Hepatocyte (in vitro differentiated cells): ENCODE measurements at regions not wholly inside any gene's neighbourhood (a gene's known extent, or its start where the extent isn't known, plus 50 kb on each side); places are given as distances from the start of the nearest gene placed in this dataset.

ENCODE experiments used
- DNase-seq: peaks from one replicate; pipeline ENCODE4 v3.0.0-alpha.2; 2016; ENCODE audit warnings: low spot score
- H2AFZ ChIP-seq: fragments of 200-600 bp; sonication (generic); 2 replicates; pipeline ENCODE4 v1.6.0; 2016; ENCODE audit warnings: antibody characterized with exemption, mild to moderate bottlenecking
- H3K27ac ChIP-seq: fragments of 200-600 bp; sonication (generic); 2 replicates; pipeline ENCODE4 v1.5.1; 2016; ENCODE audit warnings: mild to moderate bottlenecking
- H3K27me3 ChIP-seq: fragments of 200-600 bp; sonication (generic); 2 replicates; pipeline ENCODE4 v1.6.1; 2016
- H3K36me3 ChIP-seq: fragments of 200-600 bp; sonication (generic); replicated peaks from 2 replicates; pipeline ENCODE4 v1.5.1; 2016; ENCODE audit warnings: low read depth; ENCODE audit not compliant: insufficient read depth
- H3K4me1 ChIP-seq: fragments of 200-600 bp; sonication (generic); 2 replicates; pipeline ENCODE4 v1.5.1; 2016; ENCODE audit warnings: mild to moderate bottlenecking, moderate library complexity; ENCODE audit not compliant: insufficient read depth
- H3K4me2 ChIP-seq: fragments of 200-600 bp; sonication (generic); 2 replicates; pipeline ENCODE4 v1.6.0; 2016
- H3K4me3 ChIP-seq: fragments of 200-600 bp; sonication (generic); 2 replicates; pipeline ENCODE4 v1.5.1; 2016; ENCODE audit warnings: mild to moderate bottlenecking
- H3K79me2 ChIP-seq: fragments of 200-600 bp; sonication (generic); 2 replicates; pipeline ENCODE4 v1.6.0; 2017; ENCODE audit warnings: mild to moderate bottlenecking
- H3K9me2 ChIP-seq: fragments of 200-600 bp; sonication (generic); replicated peaks from 2 replicates; pipeline ENCODE4 v1.6.0; 2017; ENCODE audit warnings: mild to moderate bottlenecking; ENCODE audit not compliant: insufficient read depth
- H3K9me3 ChIP-seq: fragments of 200-600 bp; sonication (generic); 2 replicates; pipeline ENCODE4 v1.5.1; 2016; ENCODE audit warnings: low read depth, mild to moderate bottlenecking
- H4K20me1 ChIP-seq: fragments of 200-600 bp; sonication (generic); 2 replicates; pipeline ENCODE4 v1.6.0; 2016; ENCODE audit warnings: mild to moderate bottlenecking; ENCODE audit not compliant: insufficient read depth, poor library complexity, severe bottlenecking
- EZH2 ChIP-seq: fragments of 200-600 bp; sonication (generic); IDR thresholded peaks from 2 replicates; pipeline ENCODE4 v1.6.1; 2016; ENCODE audit warnings: antibody characterized with exemption, mild to moderate bottlenecking, borderline replicate concordance
- EZH2phosphoT487 ChIP-seq: fragments of 200-600 bp; sonication (generic); IDR thresholded peaks from one replicate; pipeline ENCODE4 v1.6.1; 2018; ENCODE audit warnings: antibody characterized with exemption, mild to moderate bottlenecking, low read depth, moderate library complexity; ENCODE audit not compliant: unreplicated experiment, severe bottlenecking
- WGBS: methylation state at CpG from one replicate; pipeline ENCODE4 v1.1.6; 2016; ENCODE audit warnings: low lambda C conversion rate; ENCODE audit errors: missing lambda C conversion rate; 5-methylcytosine and 5-hydroxymethylcytosine counted together
- TF ChIP-seq, protein P1 (sequence below): fragments of 200-600 bp; sonication (generic); IDR thresholded peaks from 2 replicates; pipeline ENCODE4 v1.5.1; 2016; ENCODE audit warnings: antibody characterized with exemption, mild to moderate bottlenecking; ENCODE audit not compliant: poor library complexity

DNA sequence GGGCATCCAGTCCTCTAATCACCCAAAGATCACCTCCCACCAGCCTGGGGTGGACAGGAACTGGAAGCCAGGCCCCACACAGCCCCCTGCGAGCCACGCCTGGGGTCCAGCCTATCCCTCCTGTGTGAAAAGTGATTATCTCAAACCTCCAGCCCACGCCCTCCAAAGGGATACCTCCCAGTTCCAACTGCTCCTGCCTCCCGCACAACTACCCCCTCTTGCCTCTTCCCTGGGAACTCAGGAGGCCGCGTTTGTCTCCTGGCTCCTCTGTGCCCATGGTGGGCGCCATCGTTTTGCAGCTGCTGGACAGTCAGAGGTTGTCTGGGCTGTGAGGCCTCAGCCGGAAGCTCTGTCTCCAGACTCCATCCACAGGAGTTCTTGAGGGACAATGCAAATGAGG, 305.9 kb downstream of the AJAP1 start:
- no peaks in the 10 kb centered on the region for H3K27me3 ChIP-seq
- H3K36me3 ChIP-seq, result no peaks in the 10 kb centered on the region
- TF ChIP-seq EZH2, result no peak
- TF ChIP-seq EZH2phosphoT487, result no peak
- TF ChIP-seq, protein P1, sequence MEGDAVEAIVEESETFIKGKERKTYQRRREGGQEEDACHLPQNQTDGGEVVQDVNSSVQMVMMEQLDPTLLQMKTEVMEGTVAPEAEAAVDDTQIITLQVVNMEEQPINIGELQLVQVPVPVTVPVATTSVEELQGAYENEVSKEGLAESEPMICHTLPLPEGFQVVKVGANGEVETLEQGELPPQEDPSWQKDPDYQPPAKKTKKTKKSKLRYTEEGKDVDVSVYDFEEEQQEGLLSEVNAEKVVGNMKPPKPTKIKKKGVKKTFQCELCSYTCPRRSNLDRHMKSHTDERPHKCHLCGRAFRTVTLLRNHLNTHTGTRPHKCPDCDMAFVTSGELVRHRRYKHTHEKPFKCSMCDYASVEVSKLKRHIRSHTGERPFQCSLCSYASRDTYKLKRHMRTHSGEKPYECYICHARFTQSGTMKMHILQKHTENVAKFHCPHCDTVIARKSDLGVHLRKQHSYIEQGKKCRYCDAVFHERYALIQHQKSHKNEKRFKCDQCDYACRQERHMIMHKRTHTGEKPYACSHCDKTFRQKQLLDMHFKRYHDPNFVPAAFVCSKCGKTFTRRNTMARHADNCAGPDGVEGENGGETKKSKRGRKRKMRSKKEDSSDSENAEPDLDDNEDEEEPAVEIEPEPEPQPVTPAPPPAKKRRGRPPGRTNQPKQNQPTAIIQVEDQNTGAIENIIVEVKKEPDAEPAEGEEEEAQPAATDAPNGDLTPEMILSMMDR, result no peak
- H3K4me1 ChIP-seq, result no peaks in the 10 kb centered on the region
- no peak overlapping the region for H3K27ac ChIP-seq
- H3K9me3 ChIP-seq, result no peaks in the 10 kb centered on the region
- H3K4me3 ChIP-seq, result no peak overlapping the region
- H2AFZ ChIP-seq, result no peak overlapping the region
- no peak for DNase-seq
- no peaks in the 10 kb centered on the region for H3K9me2 ChIP-seq
- no peaks in the 10 kb centered on the region for H4K20me1 ChIP-seq
- H3K4me2 ChIP-seq, result no peak overlapping the region
- WGBS, result 90% methylated on average over 9 of the region's 9 CpGs
- H3K79me2 ChIP-seq, result no peaks in the 10 kb centered on the region

DNA sequence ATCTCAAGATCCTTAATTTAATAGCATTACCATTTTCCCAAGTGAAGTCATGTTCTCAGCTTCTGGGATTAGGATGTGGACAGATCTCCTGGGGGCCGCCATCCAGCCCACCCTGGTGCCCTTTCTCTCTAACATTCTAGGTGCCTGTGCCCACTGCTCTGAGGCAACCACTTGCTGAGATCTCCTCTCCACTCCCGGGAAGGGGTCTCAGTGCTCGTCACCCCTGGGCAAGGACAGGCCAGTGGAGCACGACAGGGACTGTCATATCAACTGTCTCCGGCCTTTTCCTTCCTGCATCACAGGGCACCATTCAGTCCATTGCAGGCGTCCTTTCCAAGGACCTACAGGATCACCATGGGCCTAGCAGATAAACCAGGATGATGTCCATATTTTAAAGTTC, 304.8 kb downstream of the AJAP1 start:
- Histone ChIP-seq H3K4me3 (no peak overlapping the region), H2AFZ (no peak overlapping the region), H3K79me2 (no peaks in the 10 kb centered on the region), H4K20me1 (no peaks in the 10 kb centered on the region), H3K9me2 (no peaks in the 10 kb centered on the region), H3K36me3 (no peaks in the 10 kb centered on the region), H3K27me3 (no peaks in the 10 kb centered on the region), H3K9me3 (no peaks in the 10 kb centered on the region), H3K4me2 (no peak overlapping the region), H3K27ac (no peak overlapping the region), H3K4me1 (no peaks in the 10 kb centered on the region)
- TF ChIP-seq, protein P1, result no peak
- no peak for TF ChIP-seq EZH2
- 94% methylated on average over 6 of the region's 6 CpGs for WGBS
- no peak for DNase-seq

DNA sequence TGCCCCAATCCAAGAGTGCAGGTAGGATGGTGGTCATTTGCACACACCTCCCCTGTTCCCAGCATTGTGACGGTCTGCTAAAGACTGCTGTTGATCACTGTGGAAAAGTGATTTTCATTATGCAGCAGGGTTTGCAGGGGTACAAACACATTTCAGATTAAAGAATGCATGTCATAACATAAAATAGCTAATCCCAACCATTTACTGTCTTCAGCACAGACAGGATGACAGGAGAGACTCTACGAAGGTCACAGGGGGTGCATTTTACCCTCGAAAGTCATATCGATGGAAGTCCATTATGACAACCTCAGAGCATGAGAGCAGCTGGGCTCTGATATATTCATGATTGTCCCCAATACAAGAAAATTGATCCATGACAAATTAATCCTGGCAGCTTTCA, 302.6 kb downstream of the AJAP1 start:
- 89% methylated on average over 4 of the region's 4 CpGs for WGBS
- no peak overlapping the region for H3K4me2 ChIP-seq
- H3K4me3 ChIP-seq, result no peak overlapping the region
- H3K36me3 ChIP-seq, result no peaks in the 10 kb centered on the region
- no peak for TF ChIP-seq EZH2
- TF ChIP-seq EZH2phosphoT487, result no peak
- TF ChIP-seq, protein P1, result no peak
- DNase-seq, result no peak
- no peaks in the 10 kb centered on the region for H3K9me3 ChIP-seq
- no peaks in the 10 kb centered on the region for H3K9me2 ChIP-seq
- no peak overlapping the region for H2AFZ ChIP-seq
- H4K20me1 ChIP-seq, result no peaks in the 10 kb centered on the region
- no peak overlapping the region for H3K27ac ChIP-seq
- no peaks in the 10 kb centered on the region for H3K79me2 ChIP-seq
- H3K4me1 ChIP-seq, result no peaks in the 10 kb centered on the region
- no peaks in the 10 kb centered on the region for H3K27me3 ChIP-seq

DNA sequence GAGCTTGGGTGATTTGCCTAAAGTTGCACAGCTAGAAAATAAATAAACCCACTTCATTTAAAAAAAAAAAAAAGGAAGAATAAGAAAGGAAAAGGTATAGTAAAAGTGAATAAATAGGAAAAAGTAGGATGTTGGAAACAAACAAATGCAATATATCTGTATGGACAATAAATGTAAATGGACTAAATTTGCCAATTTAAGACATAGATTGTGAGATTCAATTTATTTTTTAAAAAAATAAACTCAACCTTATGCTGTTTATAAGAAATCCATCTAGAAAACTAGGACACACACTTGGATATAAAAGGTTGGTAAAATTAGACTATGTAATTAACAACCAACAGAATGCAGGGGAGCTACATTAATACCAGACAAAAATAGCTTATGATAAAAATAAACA, 300.0 kb downstream of the AJAP1 start:
- Histone ChIP-seq H3K9me2 (no peaks in the 10 kb centered on the region), H2AFZ (no peak overlapping the region), H3K9me3 (no peaks in the 10 kb centered on the region), H4K20me1 (no peaks in the 10 kb centered on the region), H3K4me1 (no peaks in the 10 kb centered on the region), H3K4me2 (no peak overlapping the region), H3K4me3 (no peak overlapping the region), H3K27ac (no peak overlapping the region), H3K27me3 (no peaks in the 10 kb centered on the region), H3K36me3 (no peaks in the 10 kb centered on the region), H3K79me2 (no peaks in the 10 kb centered on the region)
- TF ChIP-seq, protein P1, result no peak
- no peak for DNase-seq
